SHP77 treated with DMSO at 0.1 percent for 48 hours (cell line): ENCODE measurements at regions not wholly inside any gene's neighbourhood (a gene's known extent, or its start where the extent isn't known, plus 50 kb on each side); places are given as distances from the start of the nearest gene placed in this dataset.

ENCODE experiments used
- DNase-seq: peaks from one replicate; lab custom pipeline; 2025; lab: John Stamatoyannopoulos, UW

- no peak for DNase-seq
Observed at GRCh38 chr13:73704587-73704986, 429.6 kb downstream of the KLF12 start.

GRCh38 chr13:73703606-73704005, 430.6 kb downstream of the KLF12 start:
- no peak for DNase-seq

GRCh38 chr13:73702419-73703071, 431.7 kb downstream of the KLF12 start:
- DNase-seq, result no peak

- DNase-seq, result no peak
Observed at GRCh38 chr13:73701160-73701559, 433.0 kb downstream of the KLF12 start.

- no peak for DNase-seq
Observed at GRCh38 chr13:73698859-73699258, 435.3 kb downstream of the KLF12 start.

- DNase-seq, result no peak
Observed at GRCh38 chr13:73697166-73697565, 437.0 kb downstream of the KLF12 start.

GRCh38 chr13:73696713-73697112, 437.5 kb downstream of the KLF12 start:
- no peak for DNase-seq

- no peak for DNase-seq
Observed at GRCh38 chr13:73696271-73696670, 437.9 kb downstream of the KLF12 start.

GRCh38 chr13:73695325-73695724, 438.9 kb downstream of the KLF12 start:
- no peak for DNase-seq

GRCh38 chr13:73693215-73693614, 441.0 kb downstream of the KLF12 start:
- no peak for DNase-seq

- DNase-seq, result no peak
Observed at GRCh38 chr13:73691891-73692290, 442.3 kb downstream of the KLF12 start.

GRCh38 chr13:73687929-73688328, 446.3 kb downstream of the KLF12 start:
- DNase-seq, result no peak

- no peak for DNase-seq
Observed at GRCh38 chr13:73687087-73687486, 447.1 kb downstream of the KLF12 start.

- DNase-seq, result no peak
Observed at GRCh38 chr13:73684750-73685149, 449.5 kb downstream of the KLF12 start.

- no peak for DNase-seq
Observed at GRCh38 chr13:73684286-73684685, 449.9 kb downstream of the KLF12 start.

- DNase-seq, result no peak
Observed at GRCh38 chr13:73683746-73684145, 450.5 kb downstream of the KLF12 start.

GRCh38 chr13:73681779-73682178, 452.4 kb downstream of the KLF12 start:
- DNase-seq, result no peak

- no peak for DNase-seq
Observed at GRCh38 chr13:73681015-73681414, 453.2 kb downstream of the KLF12 start.

GRCh38 chr13:73677048-73677601, 457.1 kb downstream of the KLF12 start:
- no peak for DNase-seq

- DNase-seq, result no peak
Observed at GRCh38 chr13:73676550-73677047, 457.6 kb downstream of the KLF12 start.

GRCh38 chr13:73675821-73676220, 458.4 kb downstream of the KLF12 start:
- no peak for DNase-seq

GRCh38 chr13:73674570-73674969, 459.6 kb downstream of the KLF12 start:
- no peak for DNase-seq

- no peak for DNase-seq
Observed at GRCh38 chr13:73673931-73674330, 460.3 kb downstream of the KLF12 start.

- DNase-seq, result no peak
Observed at GRCh38 chr13:73672492-73672891, 461.7 kb downstream of the KLF12 start.
